Gastroesophageal sphincter (tissue), 4 donors: ENCODE measurements at regions not wholly inside any gene's neighbourhood (a gene's known extent, or its start where the extent isn't known, plus 50 kb on each side); places are given as distances from the start of the nearest gene placed in this dataset.

Experiments
- ATAC-seq: fragments of 150-250 bp; one replicate; pipeline ENCODE4 v1.9.1; 2016; ENCODE audit warnings: mild to moderate bottlenecking, moderate library complexity
- H3K27ac ChIP-seq, 4 donors: fragments of 200-600 bp; sonication (generic) in 3 of 4; 1 replicate in 3 of 4; 2 replicates in 1 of 4; pipeline ENCODE4 v1.5.1; 2016 to 2019
- H3K27me3 ChIP-seq: fragments of 200-600 bp; sonication (generic); one replicate; pipeline ENCODE4 v1.5.1; 2019
- H3K36me3 ChIP-seq, 2 donors: fragments of 200-600 bp; sonication (generic); one replicate each; pipeline ENCODE4 v1.5.1; 2019; ENCODE audit warnings: control low read depth in 1 of 2
- H3K4me1 ChIP-seq, 3 donors: fragments of 200-600 bp; sonication (generic); 1 replicate in 2 of 3; 2 replicates in 1 of 3; pipeline ENCODE4 v1.5.1; 2016 to 2019; ENCODE audit warnings: control low read depth in 2 of 3
- H3K4me3 ChIP-seq, 2 donors: fragments of 200-600 bp; sonication (generic); one replicate each; pipeline ENCODE4 v1.5.1; 2019; ENCODE audit warnings: mild to moderate bottlenecking in 1 of 2, moderate library complexity in 1 of 2
- H3K9me3 ChIP-seq, 3 donors: fragments of 200-600 bp; sonication (generic); one replicate each; pipeline ENCODE4 v1.5.1; 2017 to 2019; ENCODE audit warnings: control low read depth in 2 of 3
- EP300 ChIP-seq: sonication (generic); formaldehyde crosslinking; IDR thresholded peaks from one replicate; pipeline ENCODE4 v1.6.1; 2017; ENCODE audit warnings: antibody characterized with exemption, mild to moderate bottlenecking
- POLR2A ChIP-seq, 2 donors: fragments of 450-650 bp; IDR thresholded peaks; one replicate each; pipeline ENCODE4 v1.6.1; 2017; ENCODE audit warnings: antibody characterized with exemption in 2 of 2, mild to moderate bottlenecking in 2 of 2, moderate library complexity in 1 of 2
- POLR2AphosphoS5 ChIP-seq: sonication (generic); formaldehyde crosslinking; IDR thresholded peaks from one replicate; pipeline ENCODE4 v1.6.1; 2017; ENCODE audit warnings: antibody characterized with exemption
- WGBS, 2 donors: methylation state at CpG; one replicate each; pipeline ENCODE4 v1.1.5; 2018; ENCODE audit warnings: low coverage in 1 of 2; 5-methylcytosine and 5-hydroxymethylcytosine counted together
- TF ChIP-seq, protein P1 (sequence below), 4 experiments: fragments of 200-600 bp in 2 of 4; fragments of 450-650 bp in 2 of 4; sonication (generic) in 1 of 4; IDR thresholded peaks; one replicate each; pipeline ENCODE4 v1.5.1; 2017 to 2019; ENCODE audit warnings: antibody characterized with exemption in 4 of 4, mild to moderate bottlenecking in 2 of 4, moderate library complexity in 2 of 4

DNA sequence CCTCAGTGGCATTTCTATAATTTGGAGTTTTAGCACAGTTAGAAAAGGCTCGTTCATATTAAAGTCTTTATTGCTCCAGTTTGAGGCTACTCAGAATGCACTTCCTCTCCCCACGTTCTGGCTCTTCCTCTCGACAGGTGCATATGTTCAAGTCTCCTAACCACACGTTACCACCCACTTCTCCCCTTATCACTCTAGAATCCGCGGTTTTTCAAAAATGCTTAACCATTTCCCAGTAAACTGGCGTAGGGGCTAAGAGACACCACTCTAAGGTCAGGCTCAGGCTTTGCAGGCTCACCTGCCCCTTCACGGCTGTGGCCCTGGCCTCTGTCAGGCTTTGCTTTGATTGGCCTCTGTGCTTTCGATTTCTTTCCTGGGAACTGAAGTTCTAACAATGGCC lies 383.6 kb downstream of the GLRX3 start:
- TF ChIP-seq EP300 (no peak), POLR2AphosphoS5 (no peak), POLR2A (IDR thresholded peaks at IDR 0.05) (no peak)
- TF ChIP-seq, protein P1, sequence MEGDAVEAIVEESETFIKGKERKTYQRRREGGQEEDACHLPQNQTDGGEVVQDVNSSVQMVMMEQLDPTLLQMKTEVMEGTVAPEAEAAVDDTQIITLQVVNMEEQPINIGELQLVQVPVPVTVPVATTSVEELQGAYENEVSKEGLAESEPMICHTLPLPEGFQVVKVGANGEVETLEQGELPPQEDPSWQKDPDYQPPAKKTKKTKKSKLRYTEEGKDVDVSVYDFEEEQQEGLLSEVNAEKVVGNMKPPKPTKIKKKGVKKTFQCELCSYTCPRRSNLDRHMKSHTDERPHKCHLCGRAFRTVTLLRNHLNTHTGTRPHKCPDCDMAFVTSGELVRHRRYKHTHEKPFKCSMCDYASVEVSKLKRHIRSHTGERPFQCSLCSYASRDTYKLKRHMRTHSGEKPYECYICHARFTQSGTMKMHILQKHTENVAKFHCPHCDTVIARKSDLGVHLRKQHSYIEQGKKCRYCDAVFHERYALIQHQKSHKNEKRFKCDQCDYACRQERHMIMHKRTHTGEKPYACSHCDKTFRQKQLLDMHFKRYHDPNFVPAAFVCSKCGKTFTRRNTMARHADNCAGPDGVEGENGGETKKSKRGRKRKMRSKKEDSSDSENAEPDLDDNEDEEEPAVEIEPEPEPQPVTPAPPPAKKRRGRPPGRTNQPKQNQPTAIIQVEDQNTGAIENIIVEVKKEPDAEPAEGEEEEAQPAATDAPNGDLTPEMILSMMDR (IDR thresholded peaks at IDR 0.05): no peak
- WGBS, 2 donors: 82% methylated on average over 5 to 9 of the region's 9 CpGs
- no peak for ATAC-seq
- Histone ChIP-seq H3K4me3 (no peak overlapping the region), H3K9me3 (peaks cover 0 to 5% (median 0%) of the 10 kb centered on the region in 3 donors), H3K27me3 (peaks cover 11% of the 10 kb centered on the region), H3K36me3 (no peaks in the 10 kb centered on the region), H3K4me1 (no peaks in the 10 kb centered on the region), H3K27ac (no peak overlapping the region)

DNA sequence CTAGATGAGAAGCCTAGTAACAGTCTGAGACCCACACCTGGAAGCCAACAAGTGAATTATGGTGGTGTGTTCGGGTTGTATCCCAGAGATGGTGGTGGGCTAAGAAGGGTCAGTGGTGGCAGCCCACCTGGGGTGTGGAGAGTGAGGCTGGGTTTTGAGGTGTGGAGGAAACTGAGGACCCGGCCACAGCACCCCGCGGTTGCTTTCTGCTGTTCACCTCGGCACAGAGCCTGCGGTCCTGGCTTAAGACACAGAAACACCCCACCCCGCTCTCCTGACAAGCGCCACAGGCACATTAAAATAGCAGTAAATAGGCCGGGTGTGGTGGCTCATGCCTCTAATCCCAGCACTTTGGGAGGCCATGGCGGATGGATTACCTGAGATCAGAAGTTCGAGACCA lies 395.1 kb downstream of the GLRX3 start:
- no peak for ATAC-seq
- H3K27me3 ChIP-seq: peaks cover 2% of the 10 kb centered on the region
- no peak overlapping the region for H3K4me3 ChIP-seq
- no peaks in the 10 kb centered on the region for H3K36me3 ChIP-seq
- WGBS, 2 donors: 100% methylated on average over 1 of the region's 11 CpGs; no CpG with 5 or more reads in 1 of the 2 donors
- TF ChIP-seq, protein P1 (IDR thresholded peaks at IDR 0.05): no peak
- no peak for TF ChIP-seq POLR2A (IDR thresholded peaks at IDR 0.05)
- H3K9me3 ChIP-seq: peaks cover 0 to 8% (median 0%) of the 10 kb centered on the region in 3 donors
- H3K4me1 ChIP-seq: no peaks in the 10 kb centered on the region
- no peak overlapping the region for H3K27ac ChIP-seq

DNA sequence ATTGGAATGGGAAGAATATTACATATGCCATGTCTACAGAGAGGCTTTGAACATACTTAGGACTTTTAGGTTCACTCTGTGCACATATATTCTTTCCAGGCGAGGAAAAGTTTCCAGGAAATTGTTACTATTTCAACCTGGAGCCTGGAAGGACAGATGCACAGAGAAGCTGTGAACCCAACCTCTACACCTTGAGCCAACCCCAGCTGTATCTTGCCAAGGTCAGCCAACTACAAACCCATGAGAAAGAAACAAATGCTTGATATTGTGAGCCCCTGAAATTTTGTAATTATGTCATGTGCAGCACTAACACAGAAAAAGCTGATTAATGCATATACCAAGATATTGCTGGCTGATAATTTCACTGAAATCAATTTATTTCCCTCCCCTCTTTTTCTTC lies 404.9 kb downstream of the GLRX3 start:
- TF ChIP-seq EP300: no peak
- TF ChIP-seq, protein P1 (IDR thresholded peaks at IDR 0.05): no peak
- TF ChIP-seq POLR2AphosphoS5: no peak
- no peak for TF ChIP-seq POLR2A (IDR thresholded peaks at IDR 0.05)
- WGBS, 2 donors: 63% methylated on average over 1 of the region's 1 CpG; no CpG with 5 or more reads in 1 of the 2 donors
- Histone ChIP-seq H3K36me3 (no peaks in the 10 kb centered on the region), H3K27me3 (peaks cover 29% of the 10 kb centered on the region), H3K27ac (no peak overlapping the region), H3K4me3 (no peak overlapping the region), H3K4me1 (no peaks in the 10 kb centered on the region), H3K9me3 (peaks cover 0 to 4% (median 0%) of the 10 kb centered on the region in 3 donors)
- ATAC-seq: no peak

DNA sequence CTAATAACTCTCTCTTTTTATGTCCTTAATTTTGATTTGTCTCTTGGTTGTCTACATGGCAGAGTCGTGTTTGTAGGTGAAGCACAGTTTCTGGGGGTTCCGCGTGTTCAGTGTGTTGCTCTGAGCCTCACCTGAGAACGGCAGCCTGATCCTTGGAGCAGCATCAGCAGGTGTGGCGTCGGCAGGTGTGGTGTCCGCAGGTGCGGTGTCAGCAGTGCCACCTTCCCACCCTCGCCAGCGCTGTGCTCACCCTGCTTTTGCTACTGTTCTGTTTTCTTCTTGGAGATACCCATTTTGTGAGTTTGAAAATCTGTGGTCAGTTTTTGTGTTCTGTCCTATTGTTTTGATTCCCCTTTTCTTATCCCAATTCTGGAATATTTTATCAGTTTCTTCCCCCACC lies 406.6 kb downstream of the GLRX3 start:
- no peak for ATAC-seq
- Histone ChIP-seq H3K27me3 (peaks cover 43% of the 10 kb centered on the region), H3K36me3 (no peaks in the 10 kb centered on the region), H3K9me3 (peaks cover 0 to 2% (median 0%) of the 10 kb centered on the region in 3 donors), H3K27ac (no peak overlapping the region), H3K4me3 (no peak overlapping the region), H3K4me1 (no peaks in the 10 kb centered on the region)
- WGBS, 2 donors: 69 to 79% methylated on average over 8 of the region's 10 CpGs
- TF ChIP-seq POLR2AphosphoS5 (no peak), EP300 (no peak), POLR2A (IDR thresholded peaks at IDR 0.05) (no peak)
- TF ChIP-seq, protein P1 (IDR thresholded peaks at IDR 0.05): no peak

DNA sequence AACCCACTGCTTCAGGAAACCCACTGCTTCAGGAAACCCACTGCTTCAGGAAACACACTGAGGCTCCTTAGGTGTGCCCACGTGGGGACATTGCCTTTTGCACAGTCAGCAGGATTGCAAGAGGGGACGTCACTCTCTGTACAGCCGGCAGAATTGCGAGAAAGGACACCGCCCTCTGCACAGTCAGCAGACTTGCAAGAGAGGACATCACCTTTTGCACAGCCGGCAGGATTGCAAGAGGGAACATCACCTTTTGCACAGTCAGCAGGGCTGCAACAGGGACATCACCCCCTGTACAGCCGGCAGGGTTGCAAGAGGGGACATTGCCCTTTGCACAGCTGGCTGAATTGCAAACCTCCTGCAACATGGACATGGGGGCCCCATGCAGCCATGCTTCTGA lies 407.6 kb downstream of the GLRX3 start:
- H3K27me3 ChIP-seq: peaks cover 48% of the 10 kb centered on the region
- 80 to 90% methylated on average over 2 to 5 of the region's 7 CpGs for WGBS, 2 donors
- H3K4me1 ChIP-seq: no peaks in the 10 kb centered on the region
- TF ChIP-seq POLR2AphosphoS5 (no peak), POLR2A (IDR thresholded peaks at IDR 0.05) (no peak), EP300 (no peak)
- TF ChIP-seq, protein P1 (IDR thresholded peaks at IDR 0.05): no peak
- H3K4me3 ChIP-seq: no peak overlapping the region
- ATAC-seq: no peak
- H3K27ac ChIP-seq: no peak overlapping the region
- no peaks in the 10 kb centered on the region for H3K36me3 ChIP-seq
- H3K9me3 ChIP-seq: no peaks in the 10 kb centered on the region
